ENCODE measurements at regions not wholly inside any gene's neighbourhood (a gene's known extent, or its start where the extent isn't known, plus 50 kb on each side); places are given as distances from the start of the nearest gene placed in this dataset.

GRCh38 chr12:73486256-73486655 is 1051.4 kb upstream of the ATXN7L3B start:
- no peak for TF ChIP-seq CTCF (IDR thresholded peaks at IDR 0.05; ENCODE audit: low read length)
- no peak for TF ChIP-seq EZH2 (IDR thresholded peaks at IDR 0.05; ENCODE audit: borderline replicate concordance, low read length)

Measured in OCI-LY1 (cell line).